ENCODE measurements at regions not wholly inside any gene's neighbourhood (a gene's known extent, or its start where the extent isn't known, plus 50 kb on each side); places are given as distances from the start of the nearest gene placed in this dataset.

- Mint-ChIP-seq H3K4me3 (no peak overlapping the region), H3K4me1 (no peaks in the 10 kb centered on the region), H3K27ac (no peak overlapping the region), H3K36me3 (ENCODE audit: low read depth) (peaks cover 3% of the 10 kb centered on the region), H3K9me3 (peaks cover 10% of the 10 kb centered on the region), H3K27me3 (ENCODE audit: low read depth) (no peaks in the 10 kb centered on the region)
- TF ChIP-seq, protein P1, sequence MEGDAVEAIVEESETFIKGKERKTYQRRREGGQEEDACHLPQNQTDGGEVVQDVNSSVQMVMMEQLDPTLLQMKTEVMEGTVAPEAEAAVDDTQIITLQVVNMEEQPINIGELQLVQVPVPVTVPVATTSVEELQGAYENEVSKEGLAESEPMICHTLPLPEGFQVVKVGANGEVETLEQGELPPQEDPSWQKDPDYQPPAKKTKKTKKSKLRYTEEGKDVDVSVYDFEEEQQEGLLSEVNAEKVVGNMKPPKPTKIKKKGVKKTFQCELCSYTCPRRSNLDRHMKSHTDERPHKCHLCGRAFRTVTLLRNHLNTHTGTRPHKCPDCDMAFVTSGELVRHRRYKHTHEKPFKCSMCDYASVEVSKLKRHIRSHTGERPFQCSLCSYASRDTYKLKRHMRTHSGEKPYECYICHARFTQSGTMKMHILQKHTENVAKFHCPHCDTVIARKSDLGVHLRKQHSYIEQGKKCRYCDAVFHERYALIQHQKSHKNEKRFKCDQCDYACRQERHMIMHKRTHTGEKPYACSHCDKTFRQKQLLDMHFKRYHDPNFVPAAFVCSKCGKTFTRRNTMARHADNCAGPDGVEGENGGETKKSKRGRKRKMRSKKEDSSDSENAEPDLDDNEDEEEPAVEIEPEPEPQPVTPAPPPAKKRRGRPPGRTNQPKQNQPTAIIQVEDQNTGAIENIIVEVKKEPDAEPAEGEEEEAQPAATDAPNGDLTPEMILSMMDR (IDR thresholded peaks at IDR 0.05; ENCODE audit: unreplicated experiment in 3 of 3), result no peak
Measured at GRCh38 chr6:9620263-9620662, 794.6 kb downstream of the TFAP2A start.

DNA sequence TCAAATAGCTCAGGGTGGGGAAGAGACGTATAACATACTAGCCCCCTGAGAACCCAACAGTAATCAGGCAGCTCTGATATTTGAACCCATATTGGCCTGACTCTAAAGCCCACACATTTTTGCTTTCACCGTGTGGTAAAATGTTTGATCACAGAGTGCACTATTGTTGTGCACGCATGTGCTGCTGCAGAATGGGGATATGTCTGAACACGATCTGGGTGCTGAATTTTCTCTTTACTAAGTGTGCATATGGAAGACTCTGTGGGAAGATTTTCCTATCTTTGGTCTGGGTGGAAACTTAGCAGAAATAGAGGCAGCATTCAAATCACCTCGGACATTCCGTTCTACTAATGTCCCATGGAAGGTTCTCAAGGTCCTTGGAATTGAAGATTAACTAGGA lies 800.1 kb downstream of the TFAP2A start:
- H3K27me3 Mint-ChIP-seq (ENCODE audit: low read depth), result peaks cover 5% of the 10 kb centered on the region
- H3K36me3 Mint-ChIP-seq (ENCODE audit: low read depth), result no peaks in the 10 kb centered on the region
- TF ChIP-seq, protein P1 (IDR thresholded peaks at IDR 0.05; ENCODE audit: unreplicated experiment in 3 of 3), result no peak
- peaks cover 9% of the 10 kb centered on the region for H3K4me1 Mint-ChIP-seq
- H3K4me3 Mint-ChIP-seq, result no peak overlapping the region
- no peak overlapping the region for H3K27ac Mint-ChIP-seq
- H3K9me3 Mint-ChIP-seq, result no peaks in the 10 kb centered on the region

- H3K4me3 Mint-ChIP-seq, result no peak overlapping the region
- no peaks in the 10 kb centered on the region for H3K36me3 Mint-ChIP-seq (ENCODE audit: low read depth)
- H3K27ac Mint-ChIP-seq, result no peak overlapping the region
- H3K4me1 Mint-ChIP-seq, result peaks cover 13% of the 10 kb centered on the region
- TF ChIP-seq, protein P1 (IDR thresholded peaks at IDR 0.05; ENCODE audit: unreplicated experiment in 3 of 3), result no peak
- no peaks in the 10 kb centered on the region for H3K9me3 Mint-ChIP-seq
- H3K27me3 Mint-ChIP-seq (ENCODE audit: low read depth), result peaks cover 5% of the 10 kb centered on the region
Measured at GRCh38 chr6:9612489-9612888, 802.4 kb downstream of the TFAP2A start.

DNA sequence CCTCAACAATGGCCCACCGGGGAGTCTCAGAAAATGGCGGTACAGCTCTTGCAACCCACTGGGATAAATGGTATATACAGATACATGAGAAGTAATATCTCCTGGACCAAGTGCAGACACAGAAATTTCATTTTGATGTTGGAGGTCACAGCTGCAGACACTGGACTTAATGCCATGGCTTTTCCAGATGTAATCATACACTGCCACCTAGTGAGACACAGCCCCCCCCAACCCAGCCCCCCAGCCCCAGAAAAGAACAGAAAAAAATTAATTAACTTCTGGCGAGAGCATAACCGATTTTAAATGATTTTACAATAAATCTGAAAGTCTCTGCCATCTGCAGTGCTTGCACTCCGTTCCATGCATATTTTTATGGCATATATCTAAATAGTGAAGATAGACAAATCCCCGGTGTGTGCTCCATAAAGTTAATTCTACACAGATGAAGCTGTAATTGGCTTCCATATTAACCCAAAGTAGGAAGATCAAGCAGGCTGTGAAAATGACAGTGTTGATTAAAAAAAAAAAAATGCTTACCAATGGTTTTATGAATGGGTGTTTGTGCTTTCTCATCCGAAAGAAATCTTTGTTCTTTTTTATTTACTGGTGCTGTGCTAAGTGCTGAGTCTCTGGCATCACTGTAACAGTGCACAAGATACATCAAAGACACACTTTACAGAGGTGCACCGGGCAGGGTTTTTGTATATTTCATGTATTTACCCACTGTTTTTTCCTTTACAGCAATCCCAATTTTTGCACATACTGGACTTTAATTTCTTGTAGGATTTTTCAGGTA lies 804.1 kb downstream of the TFAP2A start:
- no peak overlapping the region for H3K27ac Mint-ChIP-seq
- H3K9me3 Mint-ChIP-seq, result no peaks in the 10 kb centered on the region
- peaks cover 13% of the 10 kb centered on the region for H3K4me1 Mint-ChIP-seq
- peaks cover 19% of the 10 kb centered on the region for H3K27me3 Mint-ChIP-seq (ENCODE audit: low read depth)
- TF ChIP-seq, protein P1 (IDR thresholded peaks at IDR 0.05; ENCODE audit: unreplicated experiment in 3 of 3), result no peak
- no peak overlapping the region for H3K4me3 Mint-ChIP-seq
- H3K36me3 Mint-ChIP-seq (ENCODE audit: low read depth), result no peaks in the 10 kb centered on the region

DNA sequence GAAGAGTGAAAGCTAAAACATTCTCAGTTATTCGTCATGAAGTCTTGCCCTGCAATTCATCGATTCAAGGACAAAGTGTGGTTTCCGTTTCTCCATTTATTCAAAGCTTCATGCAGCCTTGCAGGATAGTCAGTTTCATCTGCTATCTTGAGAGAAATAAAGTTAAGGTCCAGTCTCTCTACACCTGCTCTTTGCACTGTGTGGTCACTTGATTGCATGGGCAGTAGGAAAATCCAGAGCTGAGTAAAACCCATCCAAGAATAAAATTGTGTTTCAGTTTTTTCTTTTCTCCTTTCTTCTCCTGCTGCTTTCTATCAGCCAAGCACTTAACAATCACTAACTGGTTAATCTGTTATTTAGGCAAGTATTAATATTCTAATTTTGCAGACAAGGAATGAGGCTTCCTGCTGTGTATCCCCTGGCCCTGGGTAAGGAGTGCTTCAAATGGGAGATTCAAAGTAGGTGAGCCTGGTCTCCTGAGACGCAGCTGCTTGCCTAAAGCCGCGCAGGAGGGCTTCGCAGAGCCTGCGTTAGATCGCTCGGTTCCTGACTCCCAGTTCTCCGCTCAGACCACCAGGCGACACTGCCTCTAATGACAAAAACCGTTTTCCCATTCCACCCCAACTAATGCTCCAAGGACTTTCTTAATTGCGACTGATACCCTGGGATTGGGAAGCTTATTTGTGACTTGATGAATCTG lies 808.3 kb downstream of the TFAP2A start:
- no peaks in the 10 kb centered on the region for H3K36me3 Mint-ChIP-seq (ENCODE audit: low read depth)
- H3K27ac Mint-ChIP-seq, result no peak overlapping the region
- peaks cover 13% of the 10 kb centered on the region for H3K4me1 Mint-ChIP-seq
- TF ChIP-seq, protein P1 (IDR thresholded peaks at IDR 0.05; ENCODE audit: unreplicated experiment in 3 of 3), result no peak
- peaks cover 19% of the 10 kb centered on the region for H3K27me3 Mint-ChIP-seq (ENCODE audit: low read depth)
- no peaks in the 10 kb centered on the region for H3K9me3 Mint-ChIP-seq
- no peak overlapping the region for H3K4me3 Mint-ChIP-seq

All from nephron (organoid).